ENCODE measurements at regions not wholly inside any gene's neighbourhood (a gene's known extent, or its start where the extent isn't known, plus 50 kb on each side); places are given as distances from the start of the nearest gene placed in this dataset.
"Not testable (repeated sequence)": the region's sequence is repeated elsewhere in the genome, so short reads cannot be mapped to it uniquely, and the experiment has no call there.

DNA sequence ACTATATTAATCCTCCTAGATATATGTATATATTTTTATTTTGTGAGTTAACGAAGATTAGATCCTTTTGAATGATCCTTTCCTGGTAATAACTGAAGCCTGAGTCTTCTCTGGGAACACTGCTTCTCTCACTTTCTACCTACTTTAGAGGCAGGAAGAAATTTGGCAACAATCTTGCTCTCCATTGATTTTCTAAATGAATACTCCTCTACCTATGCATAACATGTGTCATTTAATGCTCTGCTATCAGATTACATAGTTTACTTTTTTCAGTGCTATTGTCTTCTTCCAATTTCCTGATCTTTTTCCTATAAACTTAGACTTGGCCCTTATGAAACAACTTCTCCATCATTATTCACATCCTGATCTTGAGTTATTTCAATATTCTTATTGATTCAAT is 60.4 kb upstream of the PDHA2 start:
- DNase-seq: no peak

DNA sequence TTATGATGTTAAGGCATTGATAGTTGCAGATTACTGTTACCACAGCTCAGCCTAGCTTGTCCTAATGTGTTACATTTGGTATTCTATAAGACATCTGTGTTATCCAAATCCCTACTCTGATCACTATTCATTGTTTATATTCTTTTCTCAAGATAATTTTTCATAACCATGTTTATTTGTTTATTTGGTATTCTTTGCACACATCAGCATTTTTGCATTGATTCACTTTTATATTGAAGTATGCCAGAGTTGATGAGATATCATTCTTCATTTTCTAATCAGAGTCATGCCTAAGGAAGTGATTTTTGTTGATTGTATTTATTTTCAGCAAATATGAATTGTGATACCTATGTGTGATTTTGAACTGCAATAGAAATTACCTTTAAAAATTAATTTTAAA is 61.2 kb upstream of the PDHA2 start:
- DNase-seq: no peak

DNA sequence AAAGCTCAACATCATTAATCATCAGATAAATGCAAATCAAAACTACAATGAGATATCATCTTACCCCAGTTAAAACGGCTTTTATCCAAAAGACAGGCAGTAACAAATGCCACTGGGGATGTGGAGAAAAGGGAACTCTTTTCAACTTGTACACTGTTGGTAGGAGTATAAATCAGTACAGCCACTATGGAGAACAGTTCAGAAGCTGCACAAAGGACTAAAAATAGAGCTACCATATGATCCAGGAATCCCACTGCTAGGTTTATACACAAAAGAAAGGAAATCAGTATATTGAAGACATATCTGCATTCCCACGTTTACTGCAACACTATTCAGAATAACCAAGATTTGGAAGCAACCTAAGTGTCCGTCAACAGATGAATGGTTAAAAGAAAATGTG is 69.3 kb upstream of the PDHA2 start:
- DNase-seq: not testable (repeated sequence)

DNA sequence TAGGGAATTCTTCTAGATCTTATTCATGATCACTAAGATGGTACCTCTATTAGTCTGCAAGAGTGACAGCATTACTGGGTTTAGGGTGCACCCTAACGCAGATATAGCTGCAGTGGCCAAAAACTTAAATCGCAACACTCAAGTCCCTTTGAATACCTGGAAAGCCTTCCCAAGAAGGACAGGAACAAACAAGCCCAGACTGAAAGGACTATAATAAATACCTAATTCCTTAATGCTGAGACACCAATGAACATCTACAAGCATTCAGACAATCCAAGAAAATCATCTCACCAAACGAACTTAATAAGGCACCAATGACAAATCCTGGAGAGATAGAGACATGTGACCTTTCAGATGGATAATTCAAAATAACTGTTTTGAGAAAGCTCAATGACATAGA is 74.9 kb upstream of the PDHA2 start:
- DNase-seq: no peak

DNA sequence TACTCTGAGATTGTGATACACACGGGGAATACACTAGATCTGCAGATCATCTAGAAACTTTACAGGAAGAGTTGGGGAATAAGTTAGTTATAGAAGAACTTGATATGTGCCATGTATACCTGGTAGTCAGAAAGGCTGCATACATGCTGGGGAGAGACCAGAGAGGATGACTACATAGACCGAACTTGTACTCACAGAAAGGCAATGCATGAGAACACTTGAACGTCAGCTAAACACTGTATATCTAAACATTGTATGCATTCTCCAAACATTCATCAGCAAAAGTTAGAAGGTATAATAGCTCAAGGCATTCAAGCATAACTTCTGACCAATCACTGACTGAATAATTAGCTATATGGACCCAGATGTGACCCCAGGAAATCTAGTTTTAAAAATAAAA is 78.0 kb upstream of the PDHA2 start:
- no peak for DNase-seq

DNA sequence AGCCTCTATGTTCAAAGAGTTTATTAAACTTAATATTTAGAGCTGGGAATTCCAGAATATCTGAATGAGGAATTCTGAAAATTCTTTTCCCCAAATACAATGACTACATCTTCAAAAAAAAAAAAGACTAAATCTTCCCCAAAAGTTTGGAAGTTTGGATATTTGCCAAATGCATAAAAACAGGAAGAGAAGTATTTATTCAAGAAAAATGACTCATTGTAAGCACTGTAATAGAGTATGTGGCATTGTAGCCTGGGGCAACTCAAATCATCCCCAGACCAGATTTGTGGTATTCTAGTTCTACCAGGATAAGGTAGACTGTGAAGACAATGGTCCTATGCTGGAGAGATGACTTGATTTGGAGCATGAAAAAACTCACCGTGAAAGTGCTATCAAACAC is 78.5 kb upstream of the PDHA2 start:
- no peak for DNase-seq

DNA sequence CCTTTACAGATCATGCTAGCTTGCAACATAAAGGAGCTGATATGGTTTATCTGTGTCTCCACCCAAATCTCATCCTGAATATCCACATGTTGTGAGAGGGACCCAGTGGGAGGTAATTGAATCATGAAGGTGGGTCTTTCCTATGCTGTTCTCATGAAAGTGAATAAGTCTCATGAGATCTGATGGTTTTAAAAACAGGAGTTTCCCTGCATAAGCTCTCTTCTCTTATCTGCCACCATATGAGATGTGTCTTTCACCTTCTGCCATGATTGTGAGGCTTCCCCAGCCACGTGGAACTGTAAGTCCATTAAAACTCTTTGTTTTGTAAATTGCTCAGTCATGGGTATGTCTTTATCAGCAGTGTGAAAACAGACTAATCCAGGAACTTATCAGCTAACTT is 79.2 kb upstream of the PDHA2 start:
- not testable (repeated sequence) for DNase-seq

DNA sequence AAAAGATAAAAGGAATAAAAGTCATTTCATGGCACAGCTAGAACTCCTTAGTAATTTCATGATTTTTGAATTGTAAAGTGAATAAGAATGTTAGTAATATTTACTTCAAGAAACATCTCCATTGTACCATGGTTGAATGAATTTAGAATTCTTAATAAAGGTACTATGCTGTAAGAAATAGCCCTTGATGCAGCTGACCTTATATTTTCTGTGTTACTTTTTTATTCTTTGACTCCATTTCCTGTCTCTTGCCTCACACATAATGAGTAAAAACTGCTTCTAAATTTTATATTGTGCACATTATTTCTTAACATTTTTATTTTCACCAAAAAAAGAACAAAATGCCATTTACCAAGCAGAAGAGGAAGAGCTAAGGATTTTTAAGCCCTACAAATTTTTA is 81.9 kb upstream of the PDHA2 start:
- DNase-seq: no peak

DNA sequence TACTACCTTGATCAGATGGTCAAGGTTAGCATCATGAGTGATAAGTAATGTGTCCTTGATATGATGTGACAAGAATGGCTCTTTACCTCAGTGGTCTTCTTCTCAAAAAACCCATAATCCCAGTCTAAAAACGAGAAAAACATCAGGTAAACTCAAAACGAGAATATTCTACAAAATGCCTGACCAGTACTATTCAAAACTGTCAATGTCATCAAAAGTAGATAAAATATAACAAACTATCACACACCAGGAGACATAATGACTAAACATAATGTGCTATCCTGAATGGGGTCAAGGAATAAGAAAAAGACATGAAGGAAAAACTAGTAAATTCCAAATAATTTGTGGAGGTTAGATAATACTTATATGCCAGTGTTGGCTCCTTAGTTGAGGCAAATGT is 85.2 kb upstream of the PDHA2 start:
- no peak for DNase-seq

DNA sequence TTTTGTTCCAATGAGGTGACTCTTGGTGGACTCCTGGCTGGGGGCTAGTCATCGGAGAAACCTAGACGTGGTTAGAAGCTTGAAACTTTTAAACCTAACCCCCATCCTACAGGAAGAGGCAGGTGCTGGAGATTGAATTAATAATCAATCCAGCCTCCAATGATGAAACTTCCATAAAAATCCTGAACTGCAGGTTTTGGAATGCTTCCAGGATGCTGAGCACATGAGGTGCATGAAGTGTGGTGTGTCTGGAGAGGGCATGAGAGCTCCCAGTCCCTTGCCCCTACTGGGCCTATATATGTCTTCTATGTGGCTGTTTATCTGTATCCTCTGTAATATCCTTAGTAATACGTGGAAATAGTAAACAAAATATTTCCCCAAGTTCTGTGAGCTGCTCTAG is 90.7 kb upstream of the PDHA2 start:
- DNase-seq: no peak

DNA sequence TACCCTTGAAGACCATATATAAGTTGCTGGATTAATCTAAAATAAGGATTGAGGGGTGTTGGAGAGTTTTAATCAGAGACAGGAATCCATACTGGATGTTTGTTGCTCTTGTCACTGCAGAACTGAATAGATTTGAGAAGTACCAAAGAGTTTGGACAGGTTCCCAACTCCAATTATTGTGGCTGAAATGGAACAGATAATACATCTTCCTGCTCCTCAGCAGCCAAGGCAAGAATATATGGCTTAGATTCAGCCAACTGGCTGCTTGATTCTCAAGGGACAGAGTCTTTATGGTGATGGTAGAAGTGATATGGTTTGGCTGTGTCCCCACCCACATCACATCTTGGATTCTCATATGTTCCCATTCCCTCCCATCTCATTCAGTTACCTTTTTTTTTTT is 97.0 kb upstream of the PDHA2 start:
- DNase-seq: peak; percentile 24

DNA sequence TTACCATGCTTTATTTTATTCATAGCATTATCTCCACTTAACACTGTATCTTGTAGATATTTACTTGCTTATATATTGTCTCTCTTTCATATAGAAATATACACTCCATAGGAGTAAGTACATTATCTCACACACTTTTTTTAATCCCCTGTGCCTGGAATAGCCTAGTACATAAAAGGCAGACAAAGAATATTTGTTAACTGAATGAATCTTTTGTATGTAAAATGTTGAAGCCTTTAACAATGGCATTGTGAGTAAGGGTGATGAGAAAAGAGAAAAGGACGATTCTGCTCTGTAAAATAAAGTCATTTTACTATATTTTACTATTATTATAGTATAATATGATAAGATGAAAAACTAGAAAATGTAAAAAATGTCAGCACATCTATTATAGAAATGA is 97.7 kb upstream of the PDHA2 start:
- DNase-seq: peak; percentile 41

DNA sequence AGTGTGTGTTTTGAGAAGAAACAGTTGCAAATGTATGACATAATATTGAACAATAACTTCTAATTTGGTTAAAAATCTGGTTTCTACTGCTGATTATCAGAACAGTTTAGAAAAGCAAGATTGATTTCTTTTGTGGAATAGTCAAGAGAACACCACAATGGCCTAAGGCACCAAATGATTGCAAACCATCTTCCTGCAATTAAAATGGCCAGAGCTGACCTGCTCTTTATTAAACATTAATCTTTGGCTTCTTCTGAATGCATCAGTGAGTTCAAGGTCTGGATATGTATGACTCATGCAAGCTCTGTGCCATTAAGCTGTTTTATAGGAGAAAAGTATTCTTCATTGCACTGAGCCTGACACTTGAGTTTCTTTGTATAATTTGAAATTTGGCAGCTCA is 107.8 kb upstream of the PDHA2 start:
- no peak for DNase-seq

DNA sequence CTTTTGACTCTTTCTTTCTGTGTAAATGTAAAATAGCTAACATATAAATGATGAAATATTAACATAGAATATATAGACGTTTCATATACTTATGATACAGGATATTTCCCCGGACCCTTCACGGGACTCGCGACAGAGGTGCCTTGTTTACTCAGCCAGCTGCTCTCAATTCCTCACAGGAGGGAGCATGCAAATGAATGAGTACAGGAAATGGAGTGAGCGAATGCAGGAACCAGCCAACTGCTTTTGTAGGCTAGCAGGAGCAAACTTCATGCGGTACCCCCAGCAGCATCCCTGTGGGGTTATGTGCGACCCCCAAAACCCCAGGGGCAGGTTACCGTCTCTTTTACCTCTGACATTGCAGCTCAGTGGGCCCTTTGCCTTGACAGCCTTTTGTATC is 110.3 kb upstream of the PDHA2 start:
- DNase-seq: no peak

DNA sequence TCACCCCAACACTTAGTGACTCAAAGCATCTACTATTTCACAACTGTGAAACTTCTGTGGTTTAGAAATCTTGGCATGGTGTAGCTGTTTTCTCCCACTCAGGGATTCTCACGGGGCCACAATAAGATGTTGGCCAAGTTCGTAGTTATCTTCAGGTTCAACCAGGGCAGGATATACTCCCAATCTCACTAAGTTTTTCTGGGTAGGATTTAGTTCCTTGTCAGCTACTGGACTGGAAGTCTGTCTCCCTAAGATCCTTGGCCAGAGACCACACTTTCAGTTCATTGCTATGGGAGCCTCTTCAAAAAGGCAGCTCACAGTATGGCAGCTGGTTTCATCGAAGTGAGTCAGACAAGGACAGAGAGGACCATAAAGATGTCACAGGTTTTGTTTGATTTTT is 111.7 kb upstream of the PDHA2 start:
- no peak for DNase-seq

DNA sequence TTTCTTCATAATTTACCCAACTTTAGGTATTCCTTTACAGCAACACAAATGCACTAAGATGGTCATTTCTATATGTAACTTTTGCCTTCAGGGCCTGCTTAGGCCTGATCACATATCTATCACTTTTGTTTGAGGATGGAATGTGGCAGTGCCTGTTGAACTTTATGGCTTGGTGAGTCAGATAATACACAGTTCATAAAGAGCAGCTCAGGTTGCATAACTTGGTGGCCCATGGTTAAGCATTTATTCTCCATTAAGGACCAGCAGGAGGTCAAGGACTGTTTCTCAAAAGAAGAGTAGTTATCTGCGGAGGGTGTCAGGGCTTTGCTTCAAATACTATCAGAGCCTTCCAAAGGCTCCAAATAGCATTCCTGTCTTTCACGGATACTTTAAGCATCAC is 124.1 kb upstream of the PDHA2 start:
- DNase-seq: no peak

DNA sequence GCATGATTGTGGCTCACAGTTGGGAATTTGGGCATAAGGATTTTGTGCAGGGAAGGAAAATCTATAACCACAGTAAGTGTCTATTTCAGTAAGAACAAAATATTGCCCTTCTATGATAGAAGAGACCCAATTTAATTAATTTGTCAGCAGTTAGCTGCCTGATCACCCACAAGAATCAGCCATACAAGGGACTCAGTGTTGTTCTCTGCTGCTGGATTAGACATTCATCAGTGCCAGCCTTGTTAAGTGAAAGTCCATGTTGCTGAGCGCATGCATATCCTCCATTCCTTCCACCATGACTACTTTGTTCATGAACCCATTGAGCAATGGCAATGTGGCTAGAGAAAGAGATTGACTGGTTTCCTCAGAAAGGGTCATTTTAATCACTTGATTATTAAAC is 125.3 kb upstream of the PDHA2 start:
- no peak for DNase-seq

DNA sequence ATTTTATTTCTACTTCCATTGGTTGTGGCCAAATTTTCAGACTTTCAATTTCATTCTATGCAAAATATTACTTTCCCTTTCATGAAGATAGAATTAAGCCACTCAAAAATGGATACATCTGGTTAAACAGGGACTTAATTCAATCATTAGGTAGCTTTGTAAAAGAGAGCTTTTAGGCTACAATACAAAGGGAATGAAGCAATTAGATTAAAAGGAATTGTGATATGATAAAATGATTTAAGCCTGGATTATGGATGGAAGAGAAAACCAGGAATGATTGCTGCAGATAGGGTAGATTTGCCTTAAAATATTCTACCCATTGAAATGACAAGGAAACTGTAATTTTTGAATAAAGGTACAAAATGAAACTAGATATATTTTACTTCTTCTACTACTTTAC is 134.6 kb upstream of the PDHA2 start:
- DNase-seq: no peak

DNA sequence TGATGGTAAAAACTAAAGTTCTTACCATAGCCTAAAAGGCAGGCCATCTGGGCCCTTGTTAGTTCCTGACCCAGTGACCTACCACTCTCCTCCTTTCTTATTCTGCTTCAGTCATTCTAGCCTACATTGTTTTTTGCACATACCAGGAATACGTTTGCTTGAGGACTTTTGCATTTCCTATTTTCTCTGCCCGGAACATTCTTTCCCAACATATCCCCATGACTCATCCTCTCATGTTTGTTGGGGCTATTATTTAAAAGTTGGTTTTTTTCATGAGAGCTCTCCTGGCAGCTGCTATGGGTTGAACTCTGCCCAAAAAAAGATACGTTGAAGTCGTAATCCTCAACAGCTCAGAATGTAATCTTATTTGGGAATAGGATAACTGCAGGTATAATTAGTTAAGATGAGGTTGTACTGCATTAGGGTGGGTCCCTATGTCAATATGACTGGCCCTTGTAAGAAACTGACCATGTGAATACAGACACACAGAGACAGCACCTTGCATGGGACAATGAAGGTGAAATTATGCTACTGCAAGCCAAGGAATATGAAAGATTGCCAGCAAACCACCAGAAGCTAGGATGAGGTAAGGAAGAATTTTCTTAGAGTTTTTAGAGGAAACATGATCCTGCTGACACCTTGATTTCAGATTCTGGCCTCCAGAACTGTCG is 138.3 kb upstream of the PDHA2 start:
- no peak for DNase-seq

DNA sequence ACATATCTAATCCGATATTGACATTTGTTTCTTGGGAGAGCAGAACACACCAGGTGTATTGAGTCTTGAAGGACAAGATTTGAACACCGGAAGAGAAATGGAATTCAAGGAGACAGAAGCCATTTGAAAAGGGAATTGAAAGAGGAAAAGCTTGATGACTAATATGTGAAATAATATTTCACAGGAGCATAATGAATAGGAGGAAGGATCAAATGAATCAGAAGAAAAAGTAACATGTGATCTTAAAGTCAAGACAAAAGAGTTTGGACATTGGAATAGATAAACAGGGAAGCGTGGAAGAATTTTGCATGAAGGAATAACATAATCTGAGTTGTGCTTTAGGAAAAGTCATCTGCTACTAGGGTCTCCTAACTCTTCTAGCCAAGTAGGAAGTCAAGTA is 145.5 kb upstream of the PDHA2 start:
- no peak for DNase-seq

DNA sequence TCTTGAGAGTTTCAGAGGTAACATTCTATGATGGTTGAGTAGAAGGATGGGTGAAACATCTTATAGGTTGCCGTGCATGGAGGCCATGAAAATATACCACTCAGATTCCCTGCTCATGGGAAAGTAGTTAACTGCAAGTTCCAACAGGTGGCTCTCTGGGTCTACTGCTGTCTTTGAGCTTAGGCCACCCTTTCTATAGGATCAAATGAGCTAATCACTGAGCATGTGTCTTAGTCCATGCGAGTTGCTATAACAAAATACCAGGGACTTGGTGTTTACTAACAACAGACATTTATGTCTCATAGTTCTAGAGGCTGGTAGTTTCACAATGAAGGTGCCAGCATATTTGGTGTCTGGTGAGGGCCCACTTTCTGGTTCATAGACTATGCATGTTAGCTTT is 144.8 kb upstream of the UNC5C start:
- DNase-seq: no peak

DNA sequence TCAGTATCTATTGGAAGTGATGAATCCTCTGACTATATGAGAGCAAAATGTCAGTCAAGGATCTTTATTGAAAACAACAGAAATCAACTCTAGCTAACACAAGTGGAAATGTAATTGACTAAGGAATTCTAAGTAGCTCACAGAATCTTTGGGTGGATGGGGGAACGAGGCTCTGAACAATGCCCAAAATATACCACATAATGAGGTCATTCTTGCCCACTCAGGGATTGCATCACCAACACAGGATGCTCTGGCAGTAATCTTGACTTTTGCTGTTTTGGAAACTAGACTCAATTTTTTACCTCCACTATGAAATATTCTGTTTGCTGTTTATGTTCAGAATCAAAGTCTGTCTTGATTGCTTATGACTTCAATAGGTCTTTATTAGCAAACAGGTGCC is 127.4 kb upstream of the UNC5C start:
- DNase-seq: no peak

DNA sequence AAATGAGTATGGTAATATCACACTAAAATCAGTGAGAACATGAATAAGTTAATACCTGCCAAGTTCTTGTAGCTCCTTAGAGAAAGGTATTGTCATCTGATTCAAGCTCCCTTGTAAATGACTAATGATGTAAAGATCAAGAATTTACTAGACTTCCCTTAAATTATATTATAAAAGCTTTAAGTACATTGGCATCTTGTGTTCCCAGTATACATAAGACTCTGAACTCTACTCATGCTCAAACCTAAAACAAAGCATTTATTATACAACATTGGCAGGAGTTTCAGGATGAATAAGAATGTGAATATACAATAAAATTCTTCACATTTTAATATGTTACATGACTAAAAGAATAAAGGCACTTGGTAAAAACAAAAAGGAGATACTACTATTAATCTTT is 126.8 kb upstream of the UNC5C start:
- DNase-seq: no peak

DNA sequence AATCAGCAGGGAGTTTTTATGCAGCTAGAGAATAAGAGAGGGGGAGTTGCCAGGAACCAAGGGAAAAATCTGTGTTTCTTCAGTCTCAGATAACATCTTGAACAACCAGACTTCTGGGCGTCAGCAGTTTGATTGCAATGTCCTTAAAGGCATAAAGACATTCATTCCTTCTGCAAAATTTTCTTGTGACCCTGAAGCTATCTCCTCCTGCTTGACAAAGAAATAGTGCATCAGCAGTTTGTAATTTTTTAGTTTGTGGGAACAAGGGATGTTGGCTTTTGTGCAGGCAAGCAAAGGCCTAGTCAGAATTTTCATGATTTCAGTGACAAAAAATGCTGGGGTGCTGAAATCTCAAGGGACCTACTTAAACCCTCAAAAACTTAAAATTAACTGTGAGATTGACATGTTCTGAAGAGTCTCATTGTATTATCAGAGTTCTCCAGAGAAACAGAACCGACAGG is 125.8 kb upstream of the UNC5C start:
- DNase-seq: no peak

DNA sequence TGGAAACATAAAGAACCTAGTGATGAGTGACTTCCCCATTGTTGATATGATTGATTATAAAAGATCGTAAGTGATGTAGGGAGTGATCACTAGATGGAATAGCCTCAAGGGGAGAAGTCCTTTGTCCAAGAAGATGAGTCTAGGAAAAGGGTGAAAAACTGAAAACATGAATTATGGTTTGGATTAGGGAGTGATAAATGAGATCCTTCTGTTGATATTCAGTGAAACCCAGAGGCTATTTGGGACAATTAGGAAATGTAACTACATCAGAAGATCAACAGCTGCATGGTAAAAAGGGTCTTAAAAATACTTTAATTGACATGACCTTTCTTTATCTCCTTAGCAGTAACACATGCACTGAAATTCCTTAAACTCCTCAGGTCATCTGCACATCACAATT is 124.0 kb upstream of the UNC5C start:
- no peak for DNase-seq

DNA sequence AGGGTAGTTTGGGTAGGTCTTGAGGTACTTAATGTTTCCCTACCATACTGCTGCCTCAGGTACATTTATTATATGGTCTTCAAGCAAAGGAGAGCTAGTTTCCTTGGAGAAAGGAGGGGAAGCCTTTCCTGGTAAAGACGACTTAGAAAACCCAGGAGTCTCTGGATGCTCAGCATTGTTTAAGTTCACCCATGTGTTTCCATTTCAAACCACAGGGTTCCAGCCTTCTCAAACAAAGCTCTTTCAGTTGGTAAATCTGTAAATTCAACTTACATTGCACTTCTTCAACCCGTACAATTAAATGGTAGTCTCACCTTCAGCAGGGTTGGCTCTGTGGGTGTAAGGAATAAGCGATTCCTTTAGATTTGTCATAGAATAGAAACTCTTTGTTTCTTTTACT is 111.9 kb upstream of the UNC5C start:
- DNase-seq: no peak

Data from midbrain (tissue), 1 donor.